ENCODE measurements at regions not wholly inside any gene's neighbourhood (a gene's known extent, or its start where the extent isn't known, plus 50 kb on each side); places are given as distances from the start of the nearest gene placed in this dataset.

DNA sequence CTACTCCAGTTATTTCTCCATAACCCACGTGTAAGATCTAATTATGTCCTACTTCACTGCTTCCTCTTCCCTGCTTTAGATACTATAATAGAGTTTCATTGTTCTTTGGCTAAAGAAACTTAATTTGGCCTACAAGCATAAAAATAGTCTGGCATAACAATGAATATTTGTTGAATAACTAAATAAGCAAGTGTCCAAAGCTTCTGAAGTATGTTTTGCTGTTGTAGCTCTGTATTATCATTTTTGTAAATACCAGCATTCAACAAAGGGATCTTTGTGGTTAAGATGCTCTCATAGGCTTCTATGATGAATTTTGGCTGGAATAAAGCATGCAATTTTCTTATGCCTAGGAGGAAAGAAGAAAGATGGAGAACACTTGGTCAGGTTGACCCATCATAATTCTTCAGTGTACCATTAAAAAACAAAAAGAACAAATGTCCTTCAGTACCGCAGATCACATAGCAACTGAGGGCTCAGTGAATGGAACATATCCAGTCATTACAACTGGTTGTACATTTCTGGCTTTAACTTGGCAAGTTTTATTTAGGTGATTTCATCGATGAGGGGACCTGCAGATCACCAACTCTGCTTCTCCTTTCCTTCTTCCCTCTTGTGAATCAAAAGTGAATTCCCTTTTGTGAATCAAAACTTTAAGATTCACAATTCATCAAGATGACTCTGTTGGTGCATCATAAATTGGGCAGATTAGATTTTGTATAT lies 465.9 kb upstream of the TGFBR2 start:
- Histone ChIP-seq H3K4me3 (ENCODE audit: low read length) (no peak overlapping the region), H3K27ac (ENCODE audit: low read depth, low read length) (no peak overlapping the region), H3K9me2 (replicated peaks; ENCODE audit: control insufficient read depth, low read length) (no peaks in the 10 kb centered on the region), H4K20me1 (ENCODE audit: control insufficient read depth, insufficient read depth, low read depth, low read length) (no peaks in the 10 kb centered on the region), H3K79me2 (ENCODE audit: control insufficient read depth, low read length) (no peaks in the 10 kb centered on the region), H3K4me1 (ENCODE audit: control insufficient read depth, low read length) (no peaks in the 10 kb centered on the region), H3F3A (ENCODE audit: control insufficient read depth, insufficient read depth) (no peaks in the 10 kb centered on the region), H3K4me2 (ENCODE audit: low read length) (no peak overlapping the region), H3K36me3 (ENCODE audit: control insufficient read depth, low read length) (no peaks in the 10 kb centered on the region), H3K27me3 (ENCODE audit: control insufficient read depth, low read length) (no peaks in the 10 kb centered on the region), H3K9me3 (ENCODE audit: control insufficient read depth, insufficient read depth, low read length) (no peaks in the 10 kb centered on the region)
- TF ChIP-seq EZH2phosphoT487 (IDR thresholded peaks at IDR 0.05; ENCODE audit: borderline replicate concordance, low read length), result no peak
- TF ChIP-seq, protein P1, sequence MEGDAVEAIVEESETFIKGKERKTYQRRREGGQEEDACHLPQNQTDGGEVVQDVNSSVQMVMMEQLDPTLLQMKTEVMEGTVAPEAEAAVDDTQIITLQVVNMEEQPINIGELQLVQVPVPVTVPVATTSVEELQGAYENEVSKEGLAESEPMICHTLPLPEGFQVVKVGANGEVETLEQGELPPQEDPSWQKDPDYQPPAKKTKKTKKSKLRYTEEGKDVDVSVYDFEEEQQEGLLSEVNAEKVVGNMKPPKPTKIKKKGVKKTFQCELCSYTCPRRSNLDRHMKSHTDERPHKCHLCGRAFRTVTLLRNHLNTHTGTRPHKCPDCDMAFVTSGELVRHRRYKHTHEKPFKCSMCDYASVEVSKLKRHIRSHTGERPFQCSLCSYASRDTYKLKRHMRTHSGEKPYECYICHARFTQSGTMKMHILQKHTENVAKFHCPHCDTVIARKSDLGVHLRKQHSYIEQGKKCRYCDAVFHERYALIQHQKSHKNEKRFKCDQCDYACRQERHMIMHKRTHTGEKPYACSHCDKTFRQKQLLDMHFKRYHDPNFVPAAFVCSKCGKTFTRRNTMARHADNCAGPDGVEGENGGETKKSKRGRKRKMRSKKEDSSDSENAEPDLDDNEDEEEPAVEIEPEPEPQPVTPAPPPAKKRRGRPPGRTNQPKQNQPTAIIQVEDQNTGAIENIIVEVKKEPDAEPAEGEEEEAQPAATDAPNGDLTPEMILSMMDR (IDR thresholded peaks at IDR 0.05; ENCODE audit: low read depth, low read length, poor library complexity, severe bottlenecking), result no peak

DNA sequence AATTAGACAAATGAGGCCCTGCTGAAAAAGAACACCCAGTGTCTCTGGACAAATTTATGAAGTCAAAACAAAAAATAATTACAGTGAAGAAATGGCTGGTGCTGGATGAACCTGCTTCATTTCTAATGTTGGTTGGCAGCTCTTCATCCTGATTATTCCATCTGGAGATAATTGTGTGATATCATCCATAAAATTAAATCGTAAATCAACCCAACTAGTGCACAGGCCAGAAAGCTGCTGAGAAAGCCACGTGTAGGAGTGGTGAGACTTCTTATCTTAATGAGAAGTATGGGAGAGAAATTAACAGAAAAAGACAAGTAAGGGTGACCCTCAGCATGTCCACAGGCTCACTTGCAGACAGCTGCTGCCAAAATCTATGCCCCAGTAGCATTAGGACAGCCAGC lies 465.2 kb upstream of the TGFBR2 start:
- H3K36me3 ChIP-seq (ENCODE audit: control insufficient read depth, low read length), result no peaks in the 10 kb centered on the region
- no peaks in the 10 kb centered on the region for H3K9me3 ChIP-seq (ENCODE audit: control insufficient read depth, insufficient read depth, low read length)
- no peaks in the 10 kb centered on the region for H3K4me1 ChIP-seq (ENCODE audit: control insufficient read depth, low read length)
- no peak overlapping the region for H3K4me2 ChIP-seq (ENCODE audit: low read length)
- H3K4me3 ChIP-seq (ENCODE audit: low read length), result no peak overlapping the region
- no peaks in the 10 kb centered on the region for H4K20me1 ChIP-seq (ENCODE audit: control insufficient read depth, insufficient read depth, low read depth, low read length)
- no peaks in the 10 kb centered on the region for H3K79me2 ChIP-seq (ENCODE audit: control insufficient read depth, low read length)
- TF ChIP-seq EZH2phosphoT487 (IDR thresholded peaks at IDR 0.05; ENCODE audit: borderline replicate concordance, low read length), result no peak
- TF ChIP-seq, protein P1 (IDR thresholded peaks at IDR 0.05; ENCODE audit: low read depth, low read length, poor library complexity, severe bottlenecking), result no peak
- no peaks in the 10 kb centered on the region for H3K27me3 ChIP-seq (ENCODE audit: control insufficient read depth, low read length)
- H3F3A ChIP-seq (ENCODE audit: control insufficient read depth, insufficient read depth), result no peaks in the 10 kb centered on the region
- H3K27ac ChIP-seq (ENCODE audit: low read depth, low read length), result no peak overlapping the region
- no peaks in the 10 kb centered on the region for H3K9me2 ChIP-seq (replicated peaks; ENCODE audit: control insufficient read depth, low read length)

DNA sequence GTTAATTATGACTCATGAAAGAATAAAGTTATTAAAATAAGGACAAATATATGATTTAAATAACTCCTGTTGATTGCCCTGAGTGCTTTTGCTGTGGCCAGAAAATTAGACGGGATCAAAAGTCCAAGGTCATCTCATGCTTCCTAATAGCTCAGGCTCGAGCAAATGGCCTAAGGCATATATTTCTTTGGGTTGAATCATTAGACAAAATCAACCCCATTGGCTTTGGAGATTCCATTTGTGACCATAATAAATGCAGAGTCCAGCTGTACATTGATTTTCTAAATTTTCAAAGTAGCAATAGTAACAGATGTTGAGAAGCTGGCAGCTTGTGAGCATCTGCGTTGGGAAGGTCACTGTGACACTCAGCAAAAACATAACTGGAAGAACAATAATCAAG lies 464.5 kb upstream of the TGFBR2 start:
- H3K9me2 ChIP-seq (replicated peaks; ENCODE audit: control insufficient read depth, low read length), result no peaks in the 10 kb centered on the region
- H3K4me1 ChIP-seq (ENCODE audit: control insufficient read depth, low read length), result no peaks in the 10 kb centered on the region
- H3K4me3 ChIP-seq (ENCODE audit: low read length), result no peak overlapping the region
- no peaks in the 10 kb centered on the region for H3K9me3 ChIP-seq (ENCODE audit: control insufficient read depth, insufficient read depth, low read length)
- H3F3A ChIP-seq (ENCODE audit: control insufficient read depth, insufficient read depth), result no peaks in the 10 kb centered on the region
- no peak overlapping the region for H3K27ac ChIP-seq (ENCODE audit: low read depth, low read length)
- H3K4me2 ChIP-seq (ENCODE audit: low read length), result no peak overlapping the region
- H3K27me3 ChIP-seq (ENCODE audit: control insufficient read depth, low read length), result no peaks in the 10 kb centered on the region
- no peaks in the 10 kb centered on the region for H4K20me1 ChIP-seq (ENCODE audit: control insufficient read depth, insufficient read depth, low read depth, low read length)
- H3K79me2 ChIP-seq (ENCODE audit: control insufficient read depth, low read length), result no peaks in the 10 kb centered on the region
- no peaks in the 10 kb centered on the region for H3K36me3 ChIP-seq (ENCODE audit: control insufficient read depth, low read length)
- TF ChIP-seq, protein P1 (IDR thresholded peaks at IDR 0.05; ENCODE audit: low read depth, low read length, poor library complexity, severe bottlenecking), result no peak
- TF ChIP-seq EZH2phosphoT487 (IDR thresholded peaks at IDR 0.05; ENCODE audit: borderline replicate concordance, low read length), result no peak

Data from DOHH2 (cell line).